Gastroesophageal sphincter (tissue), 4 donors: ENCODE measurements at regions not wholly inside any gene's neighbourhood (a gene's known extent, or its start where the extent isn't known, plus 50 kb on each side); places are given as distances from the start of the nearest gene placed in this dataset.

Experiments
- ATAC-seq: fragments of 150-250 bp; one replicate; pipeline ENCODE4 v1.9.1; 2016; ENCODE audit warnings: mild to moderate bottlenecking, moderate library complexity
- H3K27ac ChIP-seq, 4 donors: fragments of 200-600 bp; sonication (generic) in 3 of 4; 1 replicate in 3 of 4; 2 replicates in 1 of 4; pipeline ENCODE4 v1.5.1; 2016 to 2019
- H3K27me3 ChIP-seq: fragments of 200-600 bp; sonication (generic); one replicate; pipeline ENCODE4 v1.5.1; 2019
- H3K36me3 ChIP-seq, 2 donors: fragments of 200-600 bp; sonication (generic); one replicate each; pipeline ENCODE4 v1.5.1; 2019; ENCODE audit warnings: control low read depth in 1 of 2
- H3K4me1 ChIP-seq, 3 donors: fragments of 200-600 bp; sonication (generic); 1 replicate in 2 of 3; 2 replicates in 1 of 3; pipeline ENCODE4 v1.5.1; 2016 to 2019; ENCODE audit warnings: control low read depth in 2 of 3
- H3K4me3 ChIP-seq, 2 donors: fragments of 200-600 bp; sonication (generic); one replicate each; pipeline ENCODE4 v1.5.1; 2019; ENCODE audit warnings: mild to moderate bottlenecking in 1 of 2, moderate library complexity in 1 of 2
- H3K9me3 ChIP-seq, 3 donors: fragments of 200-600 bp; sonication (generic); one replicate each; pipeline ENCODE4 v1.5.1; 2017 to 2019; ENCODE audit warnings: control low read depth in 2 of 3
- EP300 ChIP-seq: sonication (generic); formaldehyde crosslinking; IDR thresholded peaks from one replicate; pipeline ENCODE4 v1.6.1; 2017; ENCODE audit warnings: antibody characterized with exemption, mild to moderate bottlenecking
- POLR2A ChIP-seq, 2 donors: fragments of 450-650 bp; IDR thresholded peaks; one replicate each; pipeline ENCODE4 v1.6.1; 2017; ENCODE audit warnings: antibody characterized with exemption in 2 of 2, mild to moderate bottlenecking in 2 of 2, moderate library complexity in 1 of 2
- POLR2AphosphoS5 ChIP-seq: sonication (generic); formaldehyde crosslinking; IDR thresholded peaks from one replicate; pipeline ENCODE4 v1.6.1; 2017; ENCODE audit warnings: antibody characterized with exemption
- WGBS, 2 donors: methylation state at CpG; one replicate each; pipeline ENCODE4 v1.1.5; 2018; ENCODE audit warnings: low coverage in 1 of 2; 5-methylcytosine and 5-hydroxymethylcytosine counted together
- TF ChIP-seq, protein P1 (sequence below), 4 experiments: fragments of 200-600 bp in 2 of 4; fragments of 450-650 bp in 2 of 4; sonication (generic) in 1 of 4; IDR thresholded peaks; one replicate each; pipeline ENCODE4 v1.5.1; 2017 to 2019; ENCODE audit warnings: antibody characterized with exemption in 4 of 4, mild to moderate bottlenecking in 2 of 4, moderate library complexity in 2 of 4

- H3K36me3 ChIP-seq = no peaks in the 10 kb centered on the region
- H3K9me3 ChIP-seq = no peaks in the 10 kb centered on the region
- no peak for ATAC-seq
- no peak for TF ChIP-seq EP300
- H3K27ac ChIP-seq = no peak overlapping the region
- H3K27me3 ChIP-seq = no peaks in the 10 kb centered on the region
- H3K4me3 ChIP-seq = no peak overlapping the region
- H3K4me1 ChIP-seq = peaks cover 2 to 45% (median 5%) of the 10 kb centered on the region in 3 donors
- 43 to 59% methylated on average over 4 to 5 of the region's 5 CpGs for WGBS, 2 donors
Observed at GRCh38 chr9:18260521-18260920, 213.4 kb upstream of the ADAMTSL1 start.

DNA sequence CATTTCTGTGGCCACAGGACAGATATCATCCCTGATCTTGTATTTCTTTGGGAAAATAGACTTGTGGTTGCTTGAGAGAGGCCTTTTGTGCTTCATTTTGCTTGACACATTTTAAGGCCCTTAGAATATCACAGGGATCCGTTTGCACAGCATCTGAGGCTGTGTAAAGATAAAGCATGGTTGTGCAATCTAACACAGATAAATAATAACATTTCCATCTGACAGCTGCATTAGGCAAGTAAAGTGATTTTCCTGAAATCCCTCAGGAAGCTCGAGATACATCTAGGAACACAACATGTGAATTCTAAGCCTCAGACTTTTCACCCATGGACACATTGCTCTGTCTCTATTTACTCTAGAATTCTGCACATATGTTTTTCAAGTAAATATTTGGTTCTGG, 212.8 kb upstream of the ADAMTSL1 start:
- 33 to 46% methylated on average over 2 of the region's 2 CpGs for WGBS, 2 donors
- ATAC-seq = no peak

GRCh38 chr9:18263377-18263776, 210.6 kb upstream of the ADAMTSL1 start:
- Histone ChIP-seq H3K27me3 (no peaks in the 10 kb centered on the region), H3K9me3 (no peaks in the 10 kb centered on the region), H3K36me3 (no peaks in the 10 kb centered on the region), H3K4me3 (no peak overlapping the region), H3K27ac (no peak overlapping the region), H3K4me1 (peaks cover 0 to 43% (median 3%) of the 10 kb centered on the region in 3 donors)
- ATAC-seq = no peak
- 77 to 88% methylated on average over 5 to 6 of the region's 6 CpGs for WGBS, 2 donors
- TF ChIP-seq EP300 (no peak), POLR2AphosphoS5 (no peak), POLR2A (IDR thresholded peaks at IDR 0.05) (no peak)
- TF ChIP-seq, protein P1, sequence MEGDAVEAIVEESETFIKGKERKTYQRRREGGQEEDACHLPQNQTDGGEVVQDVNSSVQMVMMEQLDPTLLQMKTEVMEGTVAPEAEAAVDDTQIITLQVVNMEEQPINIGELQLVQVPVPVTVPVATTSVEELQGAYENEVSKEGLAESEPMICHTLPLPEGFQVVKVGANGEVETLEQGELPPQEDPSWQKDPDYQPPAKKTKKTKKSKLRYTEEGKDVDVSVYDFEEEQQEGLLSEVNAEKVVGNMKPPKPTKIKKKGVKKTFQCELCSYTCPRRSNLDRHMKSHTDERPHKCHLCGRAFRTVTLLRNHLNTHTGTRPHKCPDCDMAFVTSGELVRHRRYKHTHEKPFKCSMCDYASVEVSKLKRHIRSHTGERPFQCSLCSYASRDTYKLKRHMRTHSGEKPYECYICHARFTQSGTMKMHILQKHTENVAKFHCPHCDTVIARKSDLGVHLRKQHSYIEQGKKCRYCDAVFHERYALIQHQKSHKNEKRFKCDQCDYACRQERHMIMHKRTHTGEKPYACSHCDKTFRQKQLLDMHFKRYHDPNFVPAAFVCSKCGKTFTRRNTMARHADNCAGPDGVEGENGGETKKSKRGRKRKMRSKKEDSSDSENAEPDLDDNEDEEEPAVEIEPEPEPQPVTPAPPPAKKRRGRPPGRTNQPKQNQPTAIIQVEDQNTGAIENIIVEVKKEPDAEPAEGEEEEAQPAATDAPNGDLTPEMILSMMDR (IDR thresholded peaks at IDR 0.05) = no peak

More for the DNA sequence above, 212.8 kb upstream of the ADAMTSL1 start:
- Histone ChIP-seq H3K36me3 (no peaks in the 10 kb centered on the region), H3K27me3 (no peaks in the 10 kb centered on the region), H3K27ac (no peak overlapping the region), H3K4me3 (no peak overlapping the region), H3K4me1 (peaks cover 0 to 38% (median 3%) of the 10 kb centered on the region in 3 donors), H3K9me3 (no peaks in the 10 kb centered on the region)
- no peak for TF ChIP-seq POLR2A (IDR thresholded peaks at IDR 0.05)
- TF ChIP-seq, protein P1 (IDR thresholded peaks at IDR 0.05) = no peak
- TF ChIP-seq EP300 = no peak
- TF ChIP-seq POLR2AphosphoS5 = no peak

- no peak for ATAC-seq
- H3K4me3 ChIP-seq = no peak overlapping the region
- 5 to 29% methylated on average over 1 of the region's 1 CpG for whole genome bisulfite sequencing, 2 donors
Observed at GRCh38 chr9:18268381-18268780, 205.6 kb upstream of the ADAMTSL1 start.

DNA sequence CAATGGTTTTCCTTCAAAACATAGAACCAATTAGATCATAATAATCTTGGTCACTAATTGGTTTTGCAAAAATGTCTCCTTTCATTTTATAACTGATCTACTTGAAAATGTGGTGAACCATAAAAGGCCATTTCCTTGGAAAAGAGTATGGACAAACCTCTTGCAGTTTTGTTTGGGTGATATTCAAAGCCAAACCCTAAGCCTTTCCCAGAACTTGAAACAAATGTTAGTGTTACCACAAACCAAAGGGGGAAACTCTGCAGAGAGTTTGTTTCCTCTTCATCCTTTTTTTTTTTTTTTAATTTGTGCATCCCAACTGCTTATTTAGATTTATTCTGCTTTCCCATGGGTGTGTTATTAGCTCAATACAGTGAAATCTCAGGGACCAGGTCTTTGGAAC, 204.4 kb upstream of the ADAMTSL1 start:
- H3K4me3 ChIP-seq = no peak overlapping the region
- H3K27ac ChIP-seq = no peak overlapping the region
- H3K36me3 ChIP-seq = no peaks in the 10 kb centered on the region
- H3K27me3 ChIP-seq = no peaks in the 10 kb centered on the region
- no peaks in the 10 kb centered on the region for H3K9me3 ChIP-seq
- no peak for ATAC-seq
- H3K4me1 ChIP-seq = peaks cover 0 to 24% (median 0%) of the 10 kb centered on the region in 3 donors
- TF ChIP-seq, protein P1 (IDR thresholded peaks at IDR 0.05) = no peak
- TF ChIP-seq POLR2A (IDR thresholded peaks at IDR 0.05) (no peak), EP300 (no peak), POLR2AphosphoS5 (no peak)

More at GRCh38 chr9:18268381-18268780, 205.6 kb upstream of the ADAMTSL1 start:
- Histone ChIP-seq H3K36me3 (no peaks in the 10 kb centered on the region), H3K9me3 (no peaks in the 10 kb centered on the region), H3K4me1 (peaks cover 0 to 20% (median 0%) of the 10 kb centered on the region in 3 donors), H3K27me3 (no peaks in the 10 kb centered on the region), H3K27ac (no peak overlapping the region)
- TF ChIP-seq EP300 (no peak), POLR2A (IDR thresholded peaks at IDR 0.05) (no peak), POLR2AphosphoS5 (no peak)
- TF ChIP-seq, protein P1 (IDR thresholded peaks at IDR 0.05) = no peak
